Esophagus squamous epithelium (tissue), 5 donors: ENCODE measurements at regions not wholly inside any gene's neighbourhood (a gene's known extent, or its start where the extent isn't known, plus 50 kb on each side); places are given as distances from the start of the nearest gene placed in this dataset.

ENCODE experiments used
- DNase-seq: peaks from one replicate; lab custom pipeline; 2025; lab: John Stamatoyannopoulos, UW
- H3K27ac ChIP-seq, 4 donors: fragments of 200-600 bp; sonication (generic); one replicate each; pipeline ENCODE4 v1.5.1; 2016 to 2019; ENCODE audit warnings: mild to moderate bottlenecking in 1 of 4
- H3K27me3 ChIP-seq, 4 donors: fragments of 200-600 bp; sonication (generic); 1 replicate in 3 of 4; 2 replicates in 1 of 4; pipeline versions ENCODE4 v1.5.1 to v1.6.0; 2017 to 2021; ENCODE audit warnings: antibody characterized with exemption in 1 of 4
- H3K36me3 ChIP-seq, 3 donors: fragments of 200-600 bp; sonication (generic); one replicate each; pipeline ENCODE4 v1.5.1; 2016 to 2019
- H3K4me1 ChIP-seq, 3 donors: fragments of 200-600 bp; sonication (generic); one replicate each; pipeline ENCODE4 v1.5.1; 2017 to 2019
- H3K4me3 ChIP-seq, 4 donors: fragments of 200-600 bp; sonication (generic); 1 replicate in 3 of 4; 2 replicates in 1 of 4; pipeline ENCODE4 v1.5.1; 2016 to 2019; ENCODE audit warnings: mild to moderate bottlenecking in 2 of 4, moderate library complexity in 1 of 4
- H3K9me3 ChIP-seq, 3 donors: fragments of 200-600 bp; sonication (generic); one replicate each; pipeline ENCODE4 v1.5.1; 2016 to 2019
- CTCF ChIP-seq, 6 experiments: fragments of 450-650 bp in 4 of 6; fragments of 200-600 bp in 2 of 6; sonication (generic) in 2 of 6; IDR thresholded peaks; one replicate each; pipeline ENCODE4 v1.5.1; 2016 to 2019; ENCODE audit warnings: antibody characterized with exemption in 6 of 6, mild to moderate bottlenecking in 4 of 6, moderate library complexity in 4 of 6
- POLR2A ChIP-seq, 4 donors: fragments of 450-650 bp; IDR thresholded peaks; one replicate each; pipeline ENCODE4 v1.6.1; 2017; ENCODE audit warnings: antibody characterized with exemption in 4 of 4, mild to moderate bottlenecking in 4 of 4, moderate library complexity in 3 of 4
- WGBS, 2 donors: methylation state at CpG; one replicate each; pipeline ENCODE4 v1.1.5; 2018; 5-methylcytosine and 5-hydroxymethylcytosine counted together
- intact Hi-C: fragments of 100-400 bp; cut with DNase I; formaldehyde crosslinking; loops from one replicate; pipeline ENCODE4 v1.15.0; 2022
- donor health status: DM: yes; HTN: yes; CAD: no.

- TF ChIP-seq POLR2A (IDR thresholded peaks at IDR 0.05) (no peak), CTCF (IDR thresholded peaks at IDR 0.05) (no peak)
- no peaks in the 10 kb centered on the region for H3K27me3 ChIP-seq
- no peak overlapping the region for H3K4me3 ChIP-seq
- H3K27ac ChIP-seq: no peak overlapping the region
- no peaks in the 10 kb centered on the region for H3K9me3 ChIP-seq
- intact Hi-C loops: no loop called here
- H3K4me1 ChIP-seq: peaks cover 0 to 4% (median 0%) of the 10 kb centered on the region in 3 donors
- no peak for DNase-seq
- no peaks in the 10 kb centered on the region for H3K36me3 ChIP-seq
- 67 to 78% methylated on average over 2 of the region's 2 CpGs for WGBS, 2 donors
Observed at GRCh38 chr4:155514628-155515027, 137.9 kb upstream of the MAP9 start.

GRCh38 chr4:155512817-155513216 lies 136.1 kb upstream of the MAP9 start:
- intact Hi-C loops: no loop called here
- 65 to 66% methylated on average over 5 of the region's 5 CpGs for WGBS, 2 donors

GRCh38 chr4:155512046-155512445 lies 135.3 kb upstream of the MAP9 start:
- TF ChIP-seq CTCF (IDR thresholded peaks at IDR 0.05): no peak
- no peak for TF ChIP-seq POLR2A (IDR thresholded peaks at IDR 0.05)
- no peaks in the 10 kb centered on the region for H3K9me3 ChIP-seq
- DNase-seq: no peak
- peak overlapping the region in 1 of 4 donors; percentile 15 for H3K27ac ChIP-seq
- intact Hi-C loops: no loop called here
- no peak overlapping the region for H3K4me3 ChIP-seq
- H3K27me3 ChIP-seq: no peaks in the 10 kb centered on the region
- peaks cover 0 to 4% (median 0%) of the 10 kb centered on the region in 3 donors for H3K4me1 ChIP-seq
- no peaks in the 10 kb centered on the region for H3K36me3 ChIP-seq
- 78 to 83% methylated on average over 1 of the region's 1 CpG for WGBS, 2 donors

More at GRCh38 chr4:155512817-155513216, 136.1 kb upstream of the MAP9 start:
- no peaks in the 10 kb centered on the region for H3K27me3 ChIP-seq
- no peaks in the 10 kb centered on the region for H3K36me3 ChIP-seq
- H3K4me3 ChIP-seq: no peak overlapping the region
- no peaks in the 10 kb centered on the region for H3K9me3 ChIP-seq
- H3K4me1 ChIP-seq: peaks cover 0 to 4% (median 0%) of the 10 kb centered on the region in 3 donors
- no peak for DNase-seq
- peak overlapping the region in 1 of 4 donors; percentile 15 for H3K27ac ChIP-seq
- TF ChIP-seq CTCF (IDR thresholded peaks at IDR 0.05): no peak
- no peak for TF ChIP-seq POLR2A (IDR thresholded peaks at IDR 0.05)

- no peak for DNase-seq
- Histone ChIP-seq H3K27ac (no peak overlapping the region), H3K27me3 (no peaks in the 10 kb centered on the region), H3K36me3 (no peaks in the 10 kb centered on the region), H3K4me3 (no peak overlapping the region), H3K9me3 (no peaks in the 10 kb centered on the region), H3K4me1 (peaks cover 0 to 4% (median 0%) of the 10 kb centered on the region in 3 donors)
- TF ChIP-seq POLR2A (IDR thresholded peaks at IDR 0.05) (no peak), CTCF (IDR thresholded peaks at IDR 0.05) (no peak)
- 32 to 45% methylated on average over 2 of the region's 2 CpGs for WGBS, 2 donors
- intact Hi-C loops: no loop called here
Observed at GRCh38 chr4:155510771-155511170, 134.0 kb upstream of the MAP9 start.

- intact Hi-C loops: no loop called here
- H3K4me1 ChIP-seq: peaks cover 0 to 4% (median 0%) of the 10 kb centered on the region in 3 donors
- no peaks in the 10 kb centered on the region for H3K27me3 ChIP-seq
- no peak for TF ChIP-seq POLR2A (IDR thresholded peaks at IDR 0.05)
- no peak for TF ChIP-seq CTCF (IDR thresholded peaks at IDR 0.05)
- H3K9me3 ChIP-seq: no peaks in the 10 kb centered on the region
- no peak for DNase-seq
- no peak overlapping the region for H3K4me3 ChIP-seq
- H3K36me3 ChIP-seq: no peaks in the 10 kb centered on the region
- no peak overlapping the region for H3K27ac ChIP-seq
Observed at GRCh38 chr4:155509555-155509954, 132.8 kb upstream of the MAP9 start.
